Neural progenitor cell (in vitro differentiated cells): ENCODE measurements at regions not wholly inside any gene's neighbourhood (a gene's known extent, or its start where the extent isn't known, plus 50 kb on each side); places are given as distances from the start of the nearest gene placed in this dataset.

ENCODE experiments used
- DNase-seq: peaks from one replicate; pipeline ENCODE4 v3.0.0-alpha.2; 2016; ENCODE audit warnings: low spot score
- H2AFZ ChIP-seq: fragments of 200-600 bp; sonication (generic); replicated peaks from 2 replicates; pipeline ENCODE4 v1.6.1; 2016; ENCODE audit warnings: antibody characterized with exemption
- H3F3A ChIP-seq: fragments of 200-600 bp; sonication (generic); 2 replicates; pipeline ENCODE4 v1.6.1; 2016; ENCODE audit warnings: antibody characterized with exemption, low read depth
- H3K27ac ChIP-seq: fragments of 200-600 bp; sonication (generic); 2 replicates; pipeline ENCODE4 v1.5.1; 2016; ENCODE audit warnings: mild to moderate bottlenecking
- H3K27me3 ChIP-seq: fragments of 200-600 bp; sonication (generic); 2 replicates; pipeline ENCODE4 v1.6.1; 2016; ENCODE audit warnings: mild to moderate bottlenecking, moderate library complexity
- H3K36me3 ChIP-seq: fragments of 200-600 bp; sonication (generic); 2 replicates; pipeline ENCODE4 v1.5.1; 2016
- H3K4me1 ChIP-seq: fragments of 200-600 bp; sonication (generic); 2 replicates; pipeline ENCODE4 v1.6.1; 2016; ENCODE audit warnings: mixed run types
- H3K4me2 ChIP-seq: fragments of 200-600 bp; sonication (generic); 2 replicates; pipeline ENCODE4 v1.6.1; 2016
- H3K4me3 ChIP-seq: fragments of 200-600 bp; sonication (generic); 2 replicates; pipeline ENCODE4 v1.5.1; 2016
- H3K79me2 ChIP-seq: fragments of 200-600 bp; sonication (generic); 2 replicates; pipeline ENCODE4 v1.6.1; 2016; ENCODE audit warnings: low read depth
- H3K9ac ChIP-seq: fragments of 200-600 bp; sonication (generic); 2 replicates; pipeline ENCODE4 v1.6.1; 2016
- H3K9me3 ChIP-seq: fragments of 200-600 bp; sonication (generic); 2 replicates; pipeline ENCODE4 v1.5.1; 2016; ENCODE audit warnings: low read depth
- H4K20me1 ChIP-seq: fragments of 200-600 bp; sonication (generic); 2 replicates; pipeline ENCODE4 v1.6.1; 2016; ENCODE audit warnings: low read depth
- H3K27ac Mint-ChIP-seq: 3 replicates; pipeline ENCODE4 v1.8.0; 2021; ENCODE audit warnings: mixed read lengths
- H3K27me3 Mint-ChIP-seq: 2 replicates; pipeline ENCODE4 v1.8.0; 2022; ENCODE audit warnings: low read depth, mild to moderate bottlenecking, inconsistent platforms, moderate library complexity, mixed read lengths; ENCODE audit not compliant: insufficient read depth
- H3K36me3 Mint-ChIP-seq: 3 replicates; pipeline ENCODE4 v1.8.0; 2021; ENCODE audit warnings: mixed read lengths
- H3K4me1 Mint-ChIP-seq: 3 replicates; pipeline ENCODE4 v1.8.0; 2021; ENCODE audit warnings: mixed read lengths
- H3K4me3 Mint-ChIP-seq: 3 replicates; pipeline ENCODE4 v1.8.0; 2021; ENCODE audit warnings: mild to moderate bottlenecking, moderate library complexity, mixed read lengths
- H3K9me3 Mint-ChIP-seq: 3 replicates; pipeline ENCODE4 v1.8.0; 2020; ENCODE audit warnings: mixed read lengths
- EZH2 ChIP-seq: fragments of 200-600 bp; sonication (generic); IDR thresholded peaks from 2 replicates; pipeline ENCODE4 v1.6.1; 2017; ENCODE audit warnings: antibody characterized with exemption, mild to moderate bottlenecking, moderate library complexity
- EZH2phosphoT487 ChIP-seq: fragments of 200-600 bp; sonication (generic); IDR thresholded peaks from 2 replicates; pipeline ENCODE4 v1.6.1; 2017; ENCODE audit warnings: antibody characterized with exemption
- TF ChIP-seq, protein P1 (sequence below): fragments of 200-600 bp; sonication (generic); IDR thresholded peaks from 2 replicates; pipeline ENCODE4 v1.5.1; 2017; ENCODE audit warnings: antibody characterized with exemption, mild to moderate bottlenecking

DNA sequence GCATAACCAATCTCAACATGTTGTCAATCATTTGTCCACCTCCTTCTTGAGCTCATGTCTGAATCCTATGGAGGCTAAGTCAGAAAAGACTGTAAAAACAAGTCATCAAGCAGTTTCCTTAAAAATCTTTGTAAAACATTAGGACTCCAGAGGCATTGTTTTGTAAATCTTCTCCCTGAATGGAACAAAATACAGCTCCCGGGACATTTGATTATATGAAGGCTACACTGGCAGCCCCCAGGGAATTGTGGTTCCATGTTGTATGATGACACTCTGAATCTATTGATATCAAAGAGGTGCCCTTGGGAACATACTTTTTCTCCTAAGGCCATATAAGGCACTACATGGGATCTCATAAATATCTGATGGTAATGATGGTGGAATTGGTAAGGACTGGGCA lies 83.2 kb upstream of the NUDT12 start:
- Mint-ChIP-seq H3K9me3 (no peaks in the 10 kb centered on the region), H3K4me1 (peaks cover 4% of the 10 kb centered on the region), H3K27me3 (no peaks in the 10 kb centered on the region), H3K27ac (no peak overlapping the region), H3K4me3 (no peak overlapping the region), H3K36me3 (no peaks in the 10 kb centered on the region)
- Histone ChIP-seq H3K36me3 (no peaks in the 10 kb centered on the region), H2AFZ (peak overlapping the region; percentile 18), H3K27me3 (no peaks in the 10 kb centered on the region), H3K4me2 (no peak overlapping the region), H3K9ac (no peak overlapping the region), H3F3A (peaks cover 22% of the 10 kb centered on the region), H3K79me2 (no peaks in the 10 kb centered on the region), H3K9me3 (no peaks in the 10 kb centered on the region), H4K20me1 (no peaks in the 10 kb centered on the region), H3K27ac (no peak overlapping the region), H3K4me1 (peaks cover 14% of the 10 kb centered on the region), H3K4me3 (no peak overlapping the region)
- DNase-seq: no peak
- TF ChIP-seq EZH2 (no peak), EZH2phosphoT487 (no peak)
- TF ChIP-seq, protein P1, sequence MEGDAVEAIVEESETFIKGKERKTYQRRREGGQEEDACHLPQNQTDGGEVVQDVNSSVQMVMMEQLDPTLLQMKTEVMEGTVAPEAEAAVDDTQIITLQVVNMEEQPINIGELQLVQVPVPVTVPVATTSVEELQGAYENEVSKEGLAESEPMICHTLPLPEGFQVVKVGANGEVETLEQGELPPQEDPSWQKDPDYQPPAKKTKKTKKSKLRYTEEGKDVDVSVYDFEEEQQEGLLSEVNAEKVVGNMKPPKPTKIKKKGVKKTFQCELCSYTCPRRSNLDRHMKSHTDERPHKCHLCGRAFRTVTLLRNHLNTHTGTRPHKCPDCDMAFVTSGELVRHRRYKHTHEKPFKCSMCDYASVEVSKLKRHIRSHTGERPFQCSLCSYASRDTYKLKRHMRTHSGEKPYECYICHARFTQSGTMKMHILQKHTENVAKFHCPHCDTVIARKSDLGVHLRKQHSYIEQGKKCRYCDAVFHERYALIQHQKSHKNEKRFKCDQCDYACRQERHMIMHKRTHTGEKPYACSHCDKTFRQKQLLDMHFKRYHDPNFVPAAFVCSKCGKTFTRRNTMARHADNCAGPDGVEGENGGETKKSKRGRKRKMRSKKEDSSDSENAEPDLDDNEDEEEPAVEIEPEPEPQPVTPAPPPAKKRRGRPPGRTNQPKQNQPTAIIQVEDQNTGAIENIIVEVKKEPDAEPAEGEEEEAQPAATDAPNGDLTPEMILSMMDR: no peak

DNA sequence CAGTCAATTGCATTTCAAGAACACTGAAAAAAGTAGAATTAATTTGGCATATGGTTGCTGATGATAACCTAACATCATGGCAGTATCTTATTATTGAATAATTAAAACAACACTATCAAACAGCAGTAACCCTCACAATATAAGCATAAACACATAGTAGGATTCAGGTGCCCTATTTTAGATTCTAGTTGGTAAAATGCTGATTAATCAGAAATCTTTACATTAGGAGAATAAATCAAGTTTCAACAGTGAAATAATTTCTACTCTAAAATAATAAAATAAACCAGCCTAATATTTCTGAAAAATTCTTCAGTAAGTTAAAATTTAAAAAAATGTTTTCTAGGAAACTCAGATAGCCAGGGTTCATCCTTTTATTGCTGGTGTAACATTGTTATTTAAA lies 76.4 kb upstream of the NUDT12 start:
- no peak overlapping the region for H3K27ac ChIP-seq

DNA sequence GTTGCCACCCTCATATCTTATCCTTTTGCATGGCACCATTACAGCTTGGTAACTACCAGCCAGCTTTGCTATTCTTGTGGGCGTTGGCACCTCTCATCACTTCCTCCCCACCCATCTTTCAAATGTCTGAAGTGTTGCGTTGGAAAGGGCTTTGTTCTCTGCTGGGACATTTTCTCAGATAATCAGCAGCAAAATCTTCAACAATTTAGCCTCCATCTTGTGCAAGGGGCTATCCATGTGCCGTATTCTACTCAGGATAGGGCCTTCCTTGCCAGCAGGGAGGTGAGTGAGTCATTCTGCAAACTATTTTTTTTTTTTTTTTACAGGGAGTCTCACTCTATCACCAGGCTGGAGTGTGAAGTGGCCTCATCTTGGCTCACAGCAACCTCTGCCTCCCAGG lies 62.1 kb upstream of the NUDT12 start:
- Mint-ChIP-seq H3K36me3 (no peaks in the 10 kb centered on the region), H3K4me3 (no peak overlapping the region), H3K9me3 (no peaks in the 10 kb centered on the region), H3K27me3 (peaks cover 2% of the 10 kb centered on the region), H3K4me1 (no peaks in the 10 kb centered on the region), H3K27ac (no peak overlapping the region)
- Histone ChIP-seq H3K9ac (no peak overlapping the region), H3K4me1 (peaks cover 12% of the 10 kb centered on the region), H3K27me3 (no peaks in the 10 kb centered on the region), H2AFZ (no peak overlapping the region), H3K27ac (no peak overlapping the region), H4K20me1 (no peaks in the 10 kb centered on the region), H3K36me3 (no peaks in the 10 kb centered on the region), H3K9me3 (no peaks in the 10 kb centered on the region), H3K79me2 (no peaks in the 10 kb centered on the region), H3K4me2 (no peak overlapping the region), H3F3A (no peaks in the 10 kb centered on the region), H3K4me3 (no peak overlapping the region)
- TF ChIP-seq EZH2phosphoT487: no peak
- TF ChIP-seq, protein P1: no peak
- TF ChIP-seq EZH2: no peak
- DNase-seq: no peak

More for the DNA sequence above, 76.4 kb upstream of the NUDT12 start:
- no peaks in the 10 kb centered on the region for H3K79me2 ChIP-seq
- Mint-ChIP-seq H3K27me3 (no peaks in the 10 kb centered on the region), H3K36me3 (no peaks in the 10 kb centered on the region), H3K4me3 (no peak overlapping the region), H3K9me3 (no peaks in the 10 kb centered on the region), H3K27ac (no peak overlapping the region), H3K4me1 (peaks cover 8% of the 10 kb centered on the region)
- H3K4me1 ChIP-seq: no peaks in the 10 kb centered on the region
- H2AFZ ChIP-seq: no peak overlapping the region
- TF ChIP-seq, protein P1: no peak
- TF ChIP-seq EZH2phosphoT487: no peak
- no peak for TF ChIP-seq EZH2
- H3K36me3 ChIP-seq: no peaks in the 10 kb centered on the region
- DNase-seq: no peak
- H3K4me2 ChIP-seq: no peak overlapping the region
- H3K9me3 ChIP-seq: no peaks in the 10 kb centered on the region
- H3F3A ChIP-seq: no peaks in the 10 kb centered on the region
- H3K9ac ChIP-seq: no peak overlapping the region
- H3K27me3 ChIP-seq: no peaks in the 10 kb centered on the region
- no peak overlapping the region for H3K4me3 ChIP-seq
- H4K20me1 ChIP-seq: no peaks in the 10 kb centered on the region
